ENCODE measurements at regions not wholly inside any gene's neighbourhood (a gene's known extent, or its start where the extent isn't known, plus 50 kb on each side); places are given as distances from the start of the nearest gene placed in this dataset.

- DNase-seq (ENCODE audit: low read depth, low spot score): no peak
These were observed 96.0 kb upstream of the GATA6 start for GRCh38 chr18:22073411-22073810.

DNA sequence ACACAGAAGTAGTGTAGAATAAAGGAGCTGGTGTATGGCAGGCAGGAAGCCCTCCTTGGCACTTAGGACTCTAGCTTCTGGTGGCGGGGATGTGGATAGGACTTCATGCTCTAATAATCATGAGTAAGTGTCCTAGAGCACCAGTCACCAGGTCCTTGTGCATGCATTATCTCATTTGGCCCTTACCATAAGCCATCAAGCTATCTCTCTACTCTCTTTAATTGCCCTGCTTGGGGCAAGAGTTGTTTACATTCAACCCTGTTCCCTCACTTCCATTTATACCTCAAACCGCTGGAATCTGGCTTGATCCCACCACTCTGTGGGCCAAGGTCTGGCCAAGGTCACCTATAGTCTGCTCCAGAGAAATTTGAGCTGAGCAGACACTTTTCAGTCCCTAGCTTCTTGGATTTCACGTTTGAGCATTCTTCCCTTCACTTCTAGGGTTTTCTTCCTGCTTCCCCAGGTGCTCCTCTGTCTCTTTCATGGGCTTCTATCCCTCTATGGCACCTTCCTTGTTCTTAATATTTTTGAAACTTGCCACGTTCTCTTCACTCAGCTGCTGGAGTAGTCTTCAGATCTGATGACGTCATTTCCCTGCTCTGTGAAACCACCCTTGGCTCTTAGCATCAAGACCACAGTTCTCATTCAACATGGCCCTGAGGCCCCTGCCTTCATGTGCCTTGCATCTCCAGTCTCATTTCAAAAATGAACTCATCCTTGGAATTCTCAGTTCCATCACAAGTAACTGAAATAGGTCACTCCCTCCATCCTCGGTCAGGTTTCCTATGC lies 94.9 kb upstream of the GATA6 start:
- DNase-seq (ENCODE audit: low read depth, low spot score): no peak

DNA sequence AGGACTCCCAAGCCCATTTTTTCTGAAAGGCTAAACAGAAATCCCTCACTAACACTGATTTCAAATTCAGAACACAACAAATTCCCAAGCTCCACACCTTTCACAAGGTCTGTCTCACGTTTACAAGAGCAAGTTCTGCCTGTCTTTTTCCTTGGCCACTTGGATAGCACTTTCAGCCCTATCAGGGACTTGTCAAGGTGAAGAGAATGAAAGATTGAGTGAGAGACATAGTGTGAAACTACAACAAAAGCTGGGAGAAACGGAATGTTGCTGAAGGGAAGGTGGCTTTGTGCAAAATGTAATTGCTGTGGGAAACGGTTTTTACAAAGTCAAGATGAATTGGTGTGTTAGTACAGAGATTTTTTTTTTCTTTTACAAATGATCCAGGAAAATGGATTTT lies 89.4 kb upstream of the GATA6 start:
- DNase-seq (ENCODE audit: low read depth, low spot score): no peak

DNA sequence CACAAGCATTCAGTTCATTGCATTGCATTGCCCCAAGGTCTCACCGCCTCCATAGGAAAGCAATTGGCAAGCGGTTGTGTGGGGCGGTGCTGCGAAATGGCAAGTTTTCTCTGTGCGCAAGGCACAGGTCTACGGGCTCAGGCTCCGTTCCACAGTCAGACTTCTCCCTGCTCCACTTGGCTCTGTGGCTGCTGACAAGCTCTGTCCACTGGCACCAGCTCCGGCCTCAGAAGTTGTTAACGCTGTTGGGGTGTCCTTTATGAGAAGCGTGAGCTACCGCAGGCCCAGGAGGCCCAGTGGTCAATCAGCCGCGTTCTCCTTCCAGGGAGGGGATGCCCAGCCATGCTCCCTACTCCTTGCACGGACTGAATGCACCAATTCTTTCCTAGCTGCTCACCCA lies 87.0 kb upstream of the GATA6 start:
- DNase-seq (ENCODE audit: low read depth, low spot score): no peak

GRCh38 chr18:22084547-22084946 lies 84.8 kb upstream of the GATA6 start:
- DNase-seq (ENCODE audit: low read depth, low spot score): no peak

DNA sequence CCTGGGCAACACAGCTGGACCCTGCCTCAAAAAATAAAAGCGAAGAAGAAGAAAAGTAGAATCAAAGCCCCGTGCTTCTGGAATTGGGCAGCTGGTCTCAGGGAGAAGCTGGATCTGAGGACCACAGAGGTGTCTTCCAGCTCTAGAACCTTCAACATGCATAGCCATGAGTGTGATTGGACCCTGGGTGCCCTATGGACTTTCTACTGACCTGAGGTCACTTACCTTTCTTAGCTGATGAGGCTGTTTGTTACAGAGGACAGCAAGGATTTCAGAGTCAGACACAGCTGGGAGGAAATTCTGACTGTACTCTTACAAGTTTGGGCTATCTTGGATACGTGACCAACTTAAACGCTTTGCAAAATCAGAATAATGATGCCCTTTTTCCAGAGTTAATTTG lies 82.4 kb upstream of the GATA6 start:
- DNase-seq (ENCODE audit: low read depth, low spot score): no peak

DNA sequence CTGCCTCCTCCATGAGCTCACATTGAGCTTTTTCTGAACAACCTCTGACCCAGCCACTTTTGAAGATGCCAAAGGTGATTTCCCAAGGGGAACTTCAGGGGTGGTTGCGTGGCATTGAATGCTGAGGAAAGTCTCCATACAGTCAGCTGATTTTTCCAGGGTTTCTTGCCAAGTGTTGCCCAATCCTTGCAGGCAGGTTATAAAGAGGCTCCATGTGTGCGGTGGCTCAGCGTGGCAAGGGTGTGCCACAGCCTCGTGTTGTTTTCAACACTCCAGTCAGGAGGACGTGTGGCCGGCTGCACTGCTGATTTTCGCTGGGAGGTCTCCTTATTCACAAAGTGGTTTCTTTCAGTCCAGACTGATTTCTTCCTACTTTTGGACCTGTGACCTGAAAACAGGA lies 81.4 kb upstream of the GATA6 start:
- DNase-seq (ENCODE audit: low read depth, low spot score): no peak

DNA sequence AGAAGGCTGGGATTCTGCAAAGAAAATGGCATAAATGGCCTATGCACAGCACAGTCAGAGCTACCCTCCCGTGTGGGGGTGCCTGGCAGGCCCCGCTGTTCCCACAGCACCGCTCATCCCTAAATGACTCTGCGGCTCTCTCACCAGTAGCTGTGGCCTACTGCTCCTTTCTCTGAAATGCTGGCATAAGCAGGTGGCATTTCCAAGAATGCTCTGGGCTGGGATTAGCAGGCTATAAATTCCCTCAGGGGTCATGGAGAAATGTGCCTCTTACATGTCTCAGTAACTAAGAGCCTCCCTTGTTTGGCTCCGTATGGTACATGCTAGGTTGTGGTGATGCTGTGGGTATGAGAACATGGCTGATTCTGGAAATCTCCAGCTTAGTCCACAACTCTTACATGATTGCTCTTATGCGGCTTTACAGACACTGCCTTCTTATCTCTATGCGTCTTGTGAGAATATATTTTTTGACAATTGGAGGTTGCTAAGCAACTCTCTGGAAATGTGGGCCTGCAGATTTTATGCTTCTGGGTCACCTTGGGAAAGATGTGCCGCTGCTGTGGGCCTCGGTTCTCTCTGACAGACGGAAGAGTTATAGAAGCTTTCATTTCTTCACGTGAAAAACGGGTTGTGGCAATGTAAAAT lies 80.3 kb upstream of the GATA6 start:
- no peak for DNase-seq (ENCODE audit: low read depth, low spot score)

- no peak for DNase-seq (ENCODE audit: low read depth, low spot score)
These were observed 78.0 kb upstream of the GATA6 start for GRCh38 chr18:22091341-22091740.

GRCh38 chr18:22093731-22094357 lies 75.5 kb upstream of the GATA6 start:
- no peak for DNase-seq (ENCODE audit: low read depth, low spot score)

GRCh38 chr18:22094358-22094734 lies 75.0 kb upstream of the GATA6 start:
- DNase-seq (ENCODE audit: low read depth, low spot score): no peak

DNA sequence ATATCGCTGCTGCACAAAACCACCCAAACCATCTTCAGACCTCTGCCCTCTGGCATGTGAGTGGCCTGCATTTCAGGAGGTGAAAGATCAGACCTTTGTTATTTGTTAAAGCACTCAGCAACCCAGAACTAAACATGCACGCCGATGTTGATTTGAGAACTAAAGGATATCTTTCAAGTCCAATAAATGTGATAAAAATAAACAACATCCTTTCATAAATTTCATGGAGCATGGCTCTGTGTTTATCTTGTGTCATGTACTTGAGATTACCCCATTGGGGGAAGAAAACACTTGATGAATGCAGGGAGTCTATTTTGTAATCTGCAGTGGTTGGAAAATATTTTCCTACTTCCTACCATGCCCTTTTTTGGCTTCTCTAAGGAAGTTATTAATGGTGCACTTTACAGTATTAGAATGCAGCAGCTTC lies 70.8 kb upstream of the GATA6 start:
- DNase-seq (ENCODE audit: low read depth, low spot score): no peak

- DNase-seq (ENCODE audit: low read depth, low spot score): no peak
These were observed 69.5 kb upstream of the GATA6 start for GRCh38 chr18:22099925-22100324.

DNA sequence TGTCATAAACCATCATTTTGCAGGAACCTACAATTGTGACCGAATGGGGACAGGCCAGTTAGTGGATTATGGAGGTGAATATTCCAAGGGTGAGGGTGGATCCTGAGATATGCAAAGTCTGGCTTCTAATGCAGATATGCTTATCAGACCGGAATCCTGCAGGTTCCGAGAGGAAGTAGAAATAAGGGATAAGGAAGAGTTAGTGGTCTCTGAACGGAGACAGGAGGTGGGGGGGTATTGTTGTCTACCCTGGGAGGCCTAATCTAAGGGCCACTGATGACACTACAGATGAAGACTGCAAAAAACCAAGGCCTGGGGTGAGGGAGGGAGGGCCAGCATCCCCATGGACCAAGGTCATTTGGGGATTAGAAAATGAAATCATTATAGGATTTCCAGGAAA lies 67.7 kb upstream of the GATA6 start:
- DNase-seq (ENCODE audit: low read depth, low spot score): no peak

DNA sequence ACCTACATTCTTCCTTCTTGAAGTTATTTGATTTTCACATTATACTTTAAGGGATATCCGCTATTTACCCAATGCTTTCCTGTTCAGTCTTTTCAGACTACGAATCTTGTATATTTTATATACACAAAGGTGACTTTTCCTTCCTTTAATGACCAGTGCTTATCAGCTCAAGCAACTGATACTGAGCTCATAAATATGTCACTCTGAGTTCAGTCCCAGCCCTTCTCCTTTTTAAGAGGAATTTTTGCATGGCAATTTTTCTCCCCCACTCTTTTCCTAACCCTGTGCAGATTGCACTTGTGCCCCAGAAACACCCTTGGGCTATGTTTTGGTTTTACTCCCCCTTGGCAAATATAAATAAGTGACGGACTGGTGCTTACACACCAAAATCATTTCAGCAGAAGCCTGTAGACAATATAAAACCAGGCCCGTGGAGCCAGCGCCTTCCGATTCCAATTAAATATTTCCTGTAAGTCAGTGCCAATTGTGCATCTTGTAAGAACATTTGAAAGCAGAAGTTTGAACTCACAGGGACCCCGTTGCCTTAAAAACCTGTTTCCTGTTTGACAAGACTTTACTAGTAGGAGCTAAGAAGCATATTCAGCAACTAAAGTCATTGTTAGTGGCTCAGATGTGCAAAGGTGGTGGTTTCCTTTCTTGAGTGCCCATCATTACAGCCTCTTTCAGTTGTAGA lies 66.3 kb upstream of the GATA6 start:
- no peak for DNase-seq (ENCODE audit: low read depth, low spot score)

DNA sequence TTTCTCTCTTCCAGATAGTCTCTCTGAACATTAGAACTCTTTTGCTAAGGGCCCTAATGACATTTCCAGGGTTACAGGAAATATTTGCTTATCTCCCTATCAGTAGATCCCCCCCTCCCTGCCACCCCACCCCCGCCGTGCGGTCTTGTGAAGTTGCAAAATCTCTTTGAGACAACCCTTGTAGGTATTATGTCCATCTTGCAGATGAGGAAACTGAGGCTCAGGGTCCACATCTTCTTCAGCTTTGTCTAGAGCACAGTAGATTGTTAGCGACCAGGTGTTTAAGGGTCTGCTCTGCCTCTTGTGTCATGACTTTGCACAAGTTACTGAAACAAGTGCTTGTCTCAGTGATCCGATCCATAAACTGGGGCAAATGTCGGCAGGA lies 65.8 kb upstream of the GATA6 start:
- no peak for DNase-seq (ENCODE audit: low read depth, low spot score)

DNA sequence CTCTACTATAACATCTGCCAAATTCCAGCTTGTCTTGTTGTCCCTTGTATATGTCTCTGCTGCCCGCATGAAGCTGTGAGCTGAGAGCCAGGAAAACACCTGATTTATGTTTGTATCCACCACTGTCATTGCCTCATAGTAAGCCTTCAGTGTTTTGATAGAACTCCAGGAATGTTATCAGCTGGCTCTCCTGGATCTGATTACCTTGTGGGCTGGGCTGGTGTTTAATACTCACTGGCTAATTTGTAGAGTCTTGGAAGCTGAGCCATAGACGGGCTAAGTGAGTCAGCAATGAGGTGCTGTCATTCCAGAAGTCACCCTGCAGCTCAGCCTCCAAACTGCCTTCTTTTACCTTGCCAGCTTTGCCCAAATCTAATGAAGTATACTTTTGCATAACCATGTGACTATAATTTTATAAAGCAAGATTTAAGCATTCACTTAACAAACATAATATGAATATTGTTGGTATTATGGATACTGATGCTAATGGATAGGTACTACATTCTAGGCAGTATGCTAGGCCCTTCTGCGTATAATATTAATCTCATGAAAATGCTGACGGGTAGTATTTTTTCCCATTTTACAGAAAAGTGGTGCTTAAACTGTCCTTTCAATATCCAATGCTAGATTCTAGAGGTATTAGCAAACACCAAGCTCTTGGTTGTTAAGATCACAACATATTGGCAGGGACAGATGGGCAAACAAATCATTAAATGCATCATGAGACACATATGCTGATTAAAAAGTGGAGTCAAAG lies 62.7 kb upstream of the GATA6 start:
- DNase-seq (ENCODE audit: low read depth, low spot score): no peak

DNA sequence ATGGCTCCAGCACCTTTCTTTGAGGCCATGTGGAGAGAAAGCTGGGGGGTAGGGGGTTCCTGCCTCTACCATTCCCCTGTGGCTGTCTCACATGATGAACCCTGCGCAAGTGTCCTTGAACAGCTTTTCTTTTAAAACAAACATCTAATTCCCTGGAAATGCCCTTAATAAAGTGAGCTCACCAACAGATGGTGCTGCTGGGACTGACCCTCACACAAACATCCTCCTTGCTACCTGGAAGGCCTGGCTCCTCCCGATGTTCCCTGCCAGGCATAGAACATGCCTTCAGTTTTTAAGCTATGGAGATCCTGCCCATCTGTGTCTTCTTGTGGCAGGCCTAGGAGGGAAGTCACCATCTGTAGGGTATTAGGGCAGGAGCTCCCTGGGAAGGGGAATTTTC lies 60.7 kb upstream of the GATA6 start:
- DNase-seq (ENCODE audit: low read depth, low spot score): no peak

GRCh38 chr18:22109535-22109934 lies 59.9 kb upstream of the GATA6 start:
- no peak for DNase-seq (ENCODE audit: low read depth, low spot score)

DNA sequence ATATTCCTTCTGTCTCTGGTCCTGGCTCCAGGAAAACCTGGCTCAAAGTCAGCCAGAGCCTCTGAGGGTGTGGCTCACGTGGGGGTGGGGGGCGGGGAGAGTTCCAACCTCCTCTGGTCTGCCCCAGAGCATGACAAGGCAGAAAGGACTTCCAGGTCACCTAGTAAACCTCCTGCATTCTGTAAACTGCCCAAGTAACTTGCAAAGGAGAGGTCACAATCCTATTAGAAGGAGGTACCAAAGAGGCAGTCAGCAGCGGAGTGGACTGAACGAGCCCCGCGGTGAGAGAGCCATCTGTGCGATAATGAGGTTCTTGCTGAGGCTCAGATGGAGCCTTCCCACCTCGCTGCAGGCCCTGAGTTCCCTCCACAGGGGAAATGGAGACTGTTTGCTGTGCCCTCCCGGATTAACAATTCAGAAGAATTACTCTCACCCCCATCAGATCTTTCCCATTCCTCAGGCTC lies 58.9 kb upstream of the GATA6 start:
- no peak for DNase-seq (ENCODE audit: low read depth, low spot score)

- DNase-seq (ENCODE audit: low read depth, low spot score): no peak
These were observed 57.2 kb upstream of the GATA6 start for GRCh38 chr18:22112215-22112614.
